HFF-Myc (cell line): ENCODE measurements at regions not wholly inside any gene's neighbourhood (a gene's known extent, or its start where the extent isn't known, plus 50 kb on each side); places are given as distances from the start of the nearest gene placed in this dataset.
"Not testable (repeated sequence)": the region's sequence is repeated elsewhere in the genome, so short reads cannot be mapped to it uniquely, and the experiment has no call there.

ENCODE experiments used
- DNase-seq: peaks from one replicate; pipeline ENCODE4 v3.0.0-alpha.2; 2011; ENCODE audit warnings: low read depth; ENCODE audit errors: extremely low read depth
- H3K4me3 ChIP-seq: replicated peaks from 2 replicates; pipeline ENCODE4 v1.5.1; 2011; ENCODE audit warnings: low read depth, mild to moderate bottlenecking, control low read depth, low read length
- CTCF ChIP-seq: IDR thresholded peaks from 2 replicates; pipeline ENCODE4 v1.5.1; 2012; ENCODE audit warnings: mild to moderate bottlenecking, low read depth, low read length, control low read depth; ENCODE audit errors: missing control alignments

GRCh38 chrX:121356139-121356849, 308.9 kb downstream of the GLUD2 start:
- no peak for TF ChIP-seq CTCF
- no peak for DNase-seq
- H3K4me3 ChIP-seq: no peak overlapping the region

GRCh38 chrX:121356850-121357171, 309.4 kb downstream of the GLUD2 start:
- no peak for TF ChIP-seq CTCF
- H3K4me3 ChIP-seq: no peak overlapping the region
- no peak for DNase-seq

GRCh38 chrX:121360280-121360679, 312.9 kb downstream of the GLUD2 start:
- no peak for TF ChIP-seq CTCF
- H3K4me3 ChIP-seq: no peak overlapping the region
- DNase-seq: no peak

GRCh38 chrX:121365572-121366161, 318.3 kb downstream of the GLUD2 start:
- no peak for TF ChIP-seq CTCF
- H3K4me3 ChIP-seq: no peak overlapping the region
- DNase-seq: no peak

- DNase-seq: no peak
- TF ChIP-seq CTCF: no peak
- H3K4me3 ChIP-seq: no peak overlapping the region
Measured at GRCh38 chrX:121374471-121374870, 327.1 kb downstream of the GLUD2 start.

GRCh38 chrX:121381915-121382314, 334.5 kb downstream of the GLUD2 start:
- H3K4me3 ChIP-seq, DNase-seq: not testable (repeated sequence)

GRCh38 chrX:121389976-121390714, 342.7 kb downstream of the GLUD2 start:
- H3K4me3 ChIP-seq: no peak overlapping the region
- no peak for DNase-seq
- no peak for TF ChIP-seq CTCF
